ENCODE measurements at regions not wholly inside any gene's neighbourhood (a gene's known extent, or its start where the extent isn't known, plus 50 kb on each side); places are given as distances from the start of the nearest gene placed in this dataset.

DNA sequence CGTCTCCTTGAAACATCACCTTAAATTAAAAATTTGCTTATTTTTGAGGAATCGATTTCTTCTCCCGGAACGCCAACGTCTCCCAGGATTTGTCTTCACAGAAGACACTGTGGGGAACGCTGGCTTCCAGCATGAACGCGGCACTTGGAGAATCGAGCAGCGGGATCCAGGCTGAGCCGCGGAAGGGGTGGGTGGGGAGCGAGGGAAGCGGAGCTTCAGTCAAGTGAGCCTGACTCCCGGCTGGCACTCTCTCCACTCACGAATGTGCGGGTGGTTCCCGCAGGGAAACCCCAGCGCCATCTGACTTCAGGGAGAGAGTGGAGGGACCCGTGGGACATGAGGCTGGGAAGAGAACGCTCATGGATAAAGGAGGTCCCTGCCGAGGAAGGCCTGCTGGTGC lies 506.0 kb upstream of the TMEM132C start:
- no peak for DNase-seq
- 85 to 95% methylated on average over 3 to 21 of the region's 22 CpGs for WGBS, 2 donors
- no peak for TF ChIP-seq POLR2A (IDR thresholded peaks at IDR 0.05)
- TF ChIP-seq, protein P1, sequence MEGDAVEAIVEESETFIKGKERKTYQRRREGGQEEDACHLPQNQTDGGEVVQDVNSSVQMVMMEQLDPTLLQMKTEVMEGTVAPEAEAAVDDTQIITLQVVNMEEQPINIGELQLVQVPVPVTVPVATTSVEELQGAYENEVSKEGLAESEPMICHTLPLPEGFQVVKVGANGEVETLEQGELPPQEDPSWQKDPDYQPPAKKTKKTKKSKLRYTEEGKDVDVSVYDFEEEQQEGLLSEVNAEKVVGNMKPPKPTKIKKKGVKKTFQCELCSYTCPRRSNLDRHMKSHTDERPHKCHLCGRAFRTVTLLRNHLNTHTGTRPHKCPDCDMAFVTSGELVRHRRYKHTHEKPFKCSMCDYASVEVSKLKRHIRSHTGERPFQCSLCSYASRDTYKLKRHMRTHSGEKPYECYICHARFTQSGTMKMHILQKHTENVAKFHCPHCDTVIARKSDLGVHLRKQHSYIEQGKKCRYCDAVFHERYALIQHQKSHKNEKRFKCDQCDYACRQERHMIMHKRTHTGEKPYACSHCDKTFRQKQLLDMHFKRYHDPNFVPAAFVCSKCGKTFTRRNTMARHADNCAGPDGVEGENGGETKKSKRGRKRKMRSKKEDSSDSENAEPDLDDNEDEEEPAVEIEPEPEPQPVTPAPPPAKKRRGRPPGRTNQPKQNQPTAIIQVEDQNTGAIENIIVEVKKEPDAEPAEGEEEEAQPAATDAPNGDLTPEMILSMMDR (IDR thresholded peaks at IDR 0.05), result no peak
- H3K27ac ChIP-seq, result no peak overlapping the region
- no peaks in the 10 kb centered on the region for H3K4me1 ChIP-seq
- no peak overlapping the region for H3K4me3 ChIP-seq
- H3K27me3 ChIP-seq, result no peaks in the 10 kb centered on the region
- peaks cover 0 to 5% (median 0%) of the 10 kb centered on the region in 3 donors for H3K9me3 ChIP-seq
- intact Hi-C loops (cut with DNase I), result no loop called here
- H3K36me3 ChIP-seq, result no peaks in the 10 kb centered on the region

DNA sequence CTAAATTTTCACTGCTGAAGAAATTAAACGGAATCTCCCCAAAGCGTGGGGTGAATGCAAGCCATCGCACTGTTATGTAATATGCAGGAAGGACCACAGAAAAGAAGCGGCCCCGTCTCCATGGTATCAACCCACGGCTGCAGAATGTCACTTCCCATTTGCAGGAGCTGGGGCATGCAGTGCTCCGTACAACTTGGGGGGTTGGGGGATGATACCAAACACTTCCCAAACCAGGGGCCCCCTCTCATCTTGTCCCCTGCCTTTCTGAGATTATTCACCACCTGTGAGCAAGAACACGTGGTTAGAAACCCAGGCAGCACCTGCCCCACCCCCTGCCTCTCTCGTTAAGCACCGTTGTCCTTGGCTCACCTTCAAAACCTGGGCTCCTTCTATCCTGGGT lies 505.1 kb upstream of the TMEM132C start:
- no peak for TF ChIP-seq POLR2A (IDR thresholded peaks at IDR 0.05)
- TF ChIP-seq, protein P1 (IDR thresholded peaks at IDR 0.05), result no peak
- intact Hi-C loops (cut with DNase I), result no loop called here
- H3K36me3 ChIP-seq, result no peaks in the 10 kb centered on the region
- H3K27ac ChIP-seq, result no peak overlapping the region
- no peaks in the 10 kb centered on the region for H3K4me1 ChIP-seq
- no peak overlapping the region for H3K4me3 ChIP-seq
- WGBS, 2 donors, result 40 to 42% methylated on average over 6 to 10 of the region's 10 CpGs
- no peaks in the 10 kb centered on the region for H3K9me3 ChIP-seq
- DNase-seq, result no peak
- no peaks in the 10 kb centered on the region for H3K27me3 ChIP-seq

DNA sequence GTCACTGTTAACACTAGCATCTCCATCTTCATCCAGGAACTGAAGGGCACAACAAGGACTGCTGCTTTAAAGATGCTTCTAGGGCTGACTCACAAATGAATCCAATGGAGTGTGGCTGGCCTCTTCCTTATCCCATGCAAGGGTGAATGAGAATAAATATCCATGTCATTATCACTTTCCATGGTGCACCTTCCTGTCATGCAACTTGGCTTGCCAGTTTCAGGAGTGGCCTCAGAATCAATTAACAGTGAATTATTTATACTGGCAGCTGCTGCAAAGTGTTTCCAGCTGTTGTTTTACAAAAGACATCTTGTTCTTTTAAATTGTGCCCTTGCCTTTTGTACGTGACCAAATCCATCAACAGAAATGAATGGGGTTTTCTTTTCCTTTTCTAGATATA lies 499.3 kb upstream of the TMEM132C start:
- H3K4me1 ChIP-seq, result no peaks in the 10 kb centered on the region
- H3K27me3 ChIP-seq, result no peaks in the 10 kb centered on the region
- intact Hi-C loops (cut with DNase I), result no loop called here
- DNase-seq, result no peak
- H3K4me3 ChIP-seq, result no peak overlapping the region
- TF ChIP-seq, protein P1 (IDR thresholded peaks at IDR 0.05), result no peak
- no peak for TF ChIP-seq POLR2A (IDR thresholded peaks at IDR 0.05)
- H3K36me3 ChIP-seq, result no peaks in the 10 kb centered on the region
- WGBS, 2 donors, result 9 to 18% methylated on average over 1 of the region's 1 CpG
- no peak overlapping the region for H3K27ac ChIP-seq
- no peaks in the 10 kb centered on the region for H3K9me3 ChIP-seq

DNA sequence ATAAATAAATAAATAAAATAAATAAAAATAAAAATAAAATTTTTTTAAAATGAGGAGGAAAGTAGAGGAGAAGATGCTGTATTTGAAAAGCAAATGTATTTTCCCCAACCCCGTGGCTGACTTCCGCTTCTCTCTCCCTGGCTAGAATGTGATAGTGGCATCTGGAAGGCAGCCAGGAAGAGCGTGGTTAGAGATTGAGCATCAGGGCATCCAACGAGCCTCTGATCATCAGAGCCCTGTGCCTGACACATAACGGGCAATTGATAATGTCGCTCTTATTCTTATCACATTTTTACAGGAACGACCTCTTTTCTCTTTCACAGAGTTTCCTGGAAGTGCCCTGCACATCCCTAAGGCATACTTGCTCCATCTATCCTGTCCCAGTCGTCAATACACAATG lies 496.9 kb upstream of the TMEM132C start:
- Histone ChIP-seq H3K4me1 (no peaks in the 10 kb centered on the region), H3K36me3 (no peaks in the 10 kb centered on the region), H3K9me3 (no peaks in the 10 kb centered on the region), H3K4me3 (no peak overlapping the region), H3K27me3 (no peaks in the 10 kb centered on the region), H3K27ac (no peak overlapping the region)
- TF ChIP-seq, protein P1 (IDR thresholded peaks at IDR 0.05), result no peak
- no peak for TF ChIP-seq POLR2A (IDR thresholded peaks at IDR 0.05)
- intact Hi-C loops (cut with DNase I), result no loop called here
- no peak for DNase-seq
- 57 to 63% methylated on average over 8 of the region's 8 CpGs for WGBS, 2 donors

DNA sequence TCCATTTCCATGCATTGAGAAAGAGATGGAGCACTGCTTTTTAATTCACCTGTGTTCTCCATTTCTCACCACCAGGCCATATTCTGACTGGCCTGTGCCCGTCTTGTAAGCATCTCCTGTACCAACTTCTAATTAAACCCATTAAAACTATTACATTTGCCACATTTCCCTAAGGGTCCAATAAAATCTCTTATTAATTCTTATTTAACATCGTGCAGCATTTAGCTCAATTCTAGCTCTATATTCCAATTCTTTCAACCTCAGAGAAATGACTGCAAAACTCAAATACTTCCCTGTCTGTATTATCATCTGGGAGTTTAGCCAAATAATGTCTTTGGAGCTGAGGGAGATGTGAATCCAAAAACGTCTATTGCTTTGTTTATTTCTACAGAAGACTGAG lies 495.4 kb upstream of the TMEM132C start:
- H3K4me3 ChIP-seq, result no peak overlapping the region
- 39 to 44% methylated on average over 3 of the region's 3 CpGs for WGBS, 2 donors
- no peak for DNase-seq
- no peaks in the 10 kb centered on the region for H3K27me3 ChIP-seq
- intact Hi-C loops (cut with DNase I), result no loop called here
- no peaks in the 10 kb centered on the region for H3K36me3 ChIP-seq
- H3K27ac ChIP-seq, result no peak overlapping the region
- TF ChIP-seq, protein P1 (IDR thresholded peaks at IDR 0.05), result no peak
- TF ChIP-seq POLR2A (IDR thresholded peaks at IDR 0.05), result no peak
- H3K9me3 ChIP-seq, result no peaks in the 10 kb centered on the region
- H3K4me1 ChIP-seq, result no peaks in the 10 kb centered on the region
